ENCODE measurements at regions not wholly inside any gene's neighbourhood (a gene's known extent, or its start where the extent isn't known, plus 50 kb on each side); places are given as distances from the start of the nearest gene placed in this dataset.

- TF ChIP-seq TEAD4 (IDR thresholded peaks at IDR 0.05; ENCODE audit: borderline replicate concordance, insufficient read depth) (no peak), CHD2 (IDR thresholded peaks at IDR 0.05; ENCODE audit: low read length, partially characterized antibody) (no peak), GABPA (IDR thresholded peaks at IDR 0.05; ENCODE audit: low read depth) (no peak), SMC3 (IDR thresholded peaks at IDR 0.05; ENCODE audit: low read depth, low read length) (no peak), NFIC (IDR thresholded peaks at IDR 0.05; ENCODE audit: borderline replicate concordance) (no peak), RCOR1 (IDR thresholded peaks at IDR 0.05; ENCODE audit: low read length) (no peak), FOXM1 (IDR thresholded peaks at IDR 0.05; ENCODE audit: low read depth) (no peak), USF1 (IDR thresholded peaks at IDR 0.05; ENCODE audit: borderline replicate concordance, low read depth) (no peak), ELF1 (IDR thresholded peaks at IDR 0.05) (no peak), RFX5 (IDR thresholded peaks at IDR 0.05; ENCODE audit: low read length) (no peak), USF2 (IDR thresholded peaks at IDR 0.05; ENCODE audit: borderline replicate concordance, low read depth, low read length) (no peak), GATA2 (CRISPR knock-in tag; IDR thresholded peaks at IDR 0.05) (no peak)
- H3K79me2 ChIP-seq (ENCODE audit: insufficient read depth): no peaks in the 10 kb centered on the region
Measured at GRCh38 chr5:147046894-147047293, 168.3 kb upstream of the PPP2R2B start.

GRCh38 chr5:147049764-147050163 is 171.2 kb upstream of the PPP2R2B start:
- ChIA-PET CTCF (no interaction called here), POLR2A (no interaction called here)

More at GRCh38 chr5:147046894-147047293, 168.3 kb upstream of the PPP2R2B start:
- ChIA-PET POLR2A (no interaction called here), CTCF (interaction anchor here (1.0 kb wide), 1 partner anchor 11 kb away, joined by 3 read pairs; no protein-coding TSS in a partner anchor)
- Histone ChIP-seq H3K4me1 (ENCODE audit: control insufficient read depth in 1 of 2, insufficient read depth in 2 of 2, low read depth in 1 of 2, low read length in 1 of 2) (no peaks in the 10 kb centered on the region; a peak in 2 of 4 replicates), H3K36me3 (replicated peaks in 1 of 2; ENCODE audit: control insufficient read depth in 1 of 2, insufficient read depth in 2 of 2, low read length in 1 of 2) (no peaks in the 10 kb centered on the region), H3K27me3 (ENCODE audit: insufficient read depth) (no peaks in the 10 kb centered on the region), H3K4me3 (ENCODE audit: low read depth in 2 of 2, low read length in 1 of 2) (no peak overlapping the region), H3F3A (replicated peaks; ENCODE audit: insufficient read depth) (no peaks in the 10 kb centered on the region), H3K9me3 (no peaks in the 10 kb centered on the region), H2AFZ (ENCODE audit: low read depth) (no peak overlapping the region), H3K9me2 (no peaks in the 10 kb centered on the region), H3K4me2 (no peak overlapping the region), H4K20me1 (ENCODE audit: insufficient read depth) (no peaks in the 10 kb centered on the region), H3K9ac (no peak overlapping the region), H3K27ac (ENCODE audit: low read depth in 2 of 2, low read length in 1 of 2) (no peak overlapping the region)
- no peak for DNase-seq

More at GRCh38 chr5:147049764-147050163, 171.2 kb upstream of the PPP2R2B start:
- no peaks in the 10 kb centered on the region for H3K9me3 ChIP-seq
- H2AFZ ChIP-seq (ENCODE audit: low read depth): no peak overlapping the region
- no peak overlapping the region for H3K4me3 ChIP-seq (ENCODE audit: low read depth in 2 of 2, low read length in 1 of 2)
- peaks cover 0 to 2% of the 10 kb centered on the region in 2 experiments; a peak in 2 of 4 replicates for H3K4me1 ChIP-seq (ENCODE audit: control insufficient read depth in 1 of 2, insufficient read depth in 2 of 2, low read depth in 1 of 2, low read length in 1 of 2)
- H3K27ac ChIP-seq (ENCODE audit: low read depth in 2 of 2, low read length in 1 of 2): no peak overlapping the region
- no peaks in the 10 kb centered on the region for H4K20me1 ChIP-seq (ENCODE audit: insufficient read depth)
- no peak overlapping the region for H3K4me2 ChIP-seq
- TF ChIP-seq SIN3A (IDR thresholded peaks at IDR 0.05; ENCODE audit: borderline replicate concordance, low read depth, low read length): no peak
- no peak for TF ChIP-seq RXRA (IDR thresholded peaks at IDR 0.05; ENCODE audit: borderline replicate concordance, low read depth)
- TF ChIP-seq GATA2 (CRISPR knock-in tag; IDR thresholded peaks at IDR 0.05): no peak
- 41% methylated on average over 2 of the region's 2 CpGs for WGBS (ENCODE audit: low lambda C conversion rate)
- no peaks in the 10 kb centered on the region for H3K36me3 ChIP-seq (replicated peaks in 1 of 2; ENCODE audit: control insufficient read depth in 1 of 2, insufficient read depth in 2 of 2, low read length in 1 of 2)
- DNase-seq: no peak
- no peak overlapping the region for H3K9ac ChIP-seq
- no peaks in the 10 kb centered on the region for H3F3A ChIP-seq (replicated peaks; ENCODE audit: insufficient read depth)
- H3K79me2 ChIP-seq (ENCODE audit: insufficient read depth): no peaks in the 10 kb centered on the region
- H3K9me2 ChIP-seq: no peaks in the 10 kb centered on the region
- no peaks in the 10 kb centered on the region for H3K27me3 ChIP-seq (ENCODE audit: insufficient read depth)
